Skeletal muscle cell (primary cell): ENCODE measurements at regions not wholly inside any gene's neighbourhood (a gene's known extent, or its start where the extent isn't known, plus 50 kb on each side); places are given as distances from the start of the nearest gene placed in this dataset.

ENCODE experiments used
- DNase-seq: peaks from one replicate; pipeline ENCODE4 v3.0.0-alpha.2; 2010; ENCODE audit warnings: low read depth
- H3K4me3 ChIP-seq: 2 replicates; pipeline ENCODE4 v1.5.1; 2011; ENCODE audit warnings: low read depth, mild to moderate bottlenecking, control low read depth, low read length, moderate library complexity

DNA sequence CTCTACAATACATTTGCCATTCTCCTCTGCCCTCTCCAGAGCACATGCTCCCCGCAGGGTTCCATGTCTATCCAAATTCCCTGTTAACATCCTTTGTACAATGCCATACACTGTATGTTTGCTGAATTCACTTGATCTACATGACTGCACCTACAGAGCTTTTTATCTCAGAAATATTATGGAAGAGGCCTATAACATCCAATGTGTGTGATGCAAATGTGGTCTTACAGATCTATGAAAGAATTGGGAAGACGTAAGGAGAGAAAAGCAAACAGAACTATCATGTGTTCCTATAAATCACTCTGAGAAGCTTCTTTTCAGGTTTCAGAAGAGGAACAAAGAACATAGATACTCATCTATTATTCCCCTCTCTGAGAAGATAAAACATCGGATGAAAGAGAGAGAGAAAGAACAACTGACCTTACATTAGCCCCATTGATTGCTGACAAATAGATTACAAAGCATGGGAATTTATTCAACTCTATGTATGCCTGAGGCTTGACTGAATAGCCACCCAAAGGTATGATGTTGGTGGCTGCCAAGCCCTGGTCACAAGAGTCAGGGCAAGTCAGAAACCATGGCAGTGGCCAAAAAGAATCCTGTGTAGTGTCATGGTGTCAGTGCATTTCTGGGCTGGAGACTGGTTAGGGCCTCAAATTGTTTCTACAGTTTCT is 425.2 kb downstream of the FOXO1 start:
- no peak for DNase-seq
- H3K4me3 ChIP-seq = no peak overlapping the region

DNA sequence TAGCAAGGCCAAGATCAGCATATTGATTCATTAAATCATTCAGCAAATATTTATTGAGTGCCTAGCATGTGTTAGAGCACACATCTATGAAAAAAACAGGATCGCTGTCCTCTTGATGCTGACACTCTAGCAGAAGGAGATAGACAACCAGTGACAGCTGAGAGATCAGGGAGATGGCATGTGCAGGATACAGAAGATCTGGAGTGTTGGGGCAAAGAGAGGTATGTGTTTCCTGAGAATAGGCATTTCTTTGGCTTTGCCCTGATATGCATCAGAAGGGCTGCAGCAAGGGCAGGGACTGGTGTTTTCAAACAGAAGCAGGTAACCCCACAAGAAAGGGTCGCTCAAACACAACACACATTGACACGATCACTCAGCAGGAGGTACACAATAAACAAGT is 423.4 kb downstream of the FOXO1 start:
- no peak overlapping the region for H3K4me3 ChIP-seq
- no peak for DNase-seq

DNA sequence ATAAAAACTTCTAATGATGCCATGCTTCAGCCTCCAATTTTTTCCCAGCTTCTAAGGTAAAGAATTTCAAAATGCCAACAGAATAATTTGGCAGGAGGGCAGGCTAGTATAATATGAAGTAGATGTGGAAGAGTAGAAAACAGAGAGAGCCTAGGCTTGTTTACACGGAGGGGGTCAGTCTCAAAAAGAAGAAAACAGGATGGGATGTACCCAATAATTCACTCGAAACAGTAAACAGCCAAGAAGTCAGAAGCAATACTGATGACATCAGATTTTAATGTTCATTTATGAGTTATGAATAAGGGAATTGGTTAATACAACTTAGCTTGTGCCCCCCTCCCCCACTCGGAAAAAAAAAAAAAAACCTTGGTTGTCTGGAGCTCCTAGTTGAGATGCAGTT is 422.5 kb downstream of the FOXO1 start:
- no peak overlapping the region for H3K4me3 ChIP-seq
- no peak for DNase-seq

DNA sequence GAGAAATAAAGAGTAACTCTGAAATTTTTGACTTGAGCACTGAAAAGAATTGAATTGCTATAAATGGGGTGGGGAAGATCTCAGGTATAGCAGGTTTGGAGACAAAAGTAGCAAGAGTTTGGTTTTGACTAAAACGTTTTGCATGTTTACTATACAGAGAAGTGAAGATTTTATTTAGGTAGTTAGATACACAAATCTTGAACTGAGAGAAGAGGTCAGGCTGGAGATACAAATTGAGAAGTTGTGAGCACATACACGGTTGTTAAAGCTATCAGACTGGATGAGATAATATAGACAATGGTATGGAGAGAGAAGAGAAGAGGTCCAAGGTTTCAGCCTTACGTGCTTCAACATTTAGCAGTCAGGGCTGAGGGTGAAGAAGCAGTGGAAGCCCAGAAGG is 420.9 kb downstream of the FOXO1 start:
- DNase-seq = no peak
- no peak overlapping the region for H3K4me3 ChIP-seq

DNA sequence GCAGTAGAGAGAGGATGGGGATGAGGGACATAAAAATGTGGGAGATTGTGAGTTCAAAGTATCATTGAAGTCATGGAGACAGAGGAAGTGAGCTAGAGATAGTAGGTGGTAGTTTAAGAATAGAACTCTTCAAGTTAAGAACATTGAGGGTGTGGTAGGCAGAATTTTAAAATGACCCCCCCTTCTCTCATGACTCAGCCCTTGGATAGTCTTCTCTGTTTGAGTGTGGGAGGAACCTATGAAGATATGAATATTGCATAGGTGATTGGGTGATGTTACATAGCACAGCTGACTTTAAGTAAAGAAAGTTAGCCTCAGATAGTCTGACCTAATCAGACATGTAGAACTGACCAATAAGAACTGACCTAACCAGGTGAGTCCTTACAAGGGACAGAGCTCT is 418.6 kb downstream of the FOXO1 start:
- H3K4me3 ChIP-seq = no peak overlapping the region

DNA sequence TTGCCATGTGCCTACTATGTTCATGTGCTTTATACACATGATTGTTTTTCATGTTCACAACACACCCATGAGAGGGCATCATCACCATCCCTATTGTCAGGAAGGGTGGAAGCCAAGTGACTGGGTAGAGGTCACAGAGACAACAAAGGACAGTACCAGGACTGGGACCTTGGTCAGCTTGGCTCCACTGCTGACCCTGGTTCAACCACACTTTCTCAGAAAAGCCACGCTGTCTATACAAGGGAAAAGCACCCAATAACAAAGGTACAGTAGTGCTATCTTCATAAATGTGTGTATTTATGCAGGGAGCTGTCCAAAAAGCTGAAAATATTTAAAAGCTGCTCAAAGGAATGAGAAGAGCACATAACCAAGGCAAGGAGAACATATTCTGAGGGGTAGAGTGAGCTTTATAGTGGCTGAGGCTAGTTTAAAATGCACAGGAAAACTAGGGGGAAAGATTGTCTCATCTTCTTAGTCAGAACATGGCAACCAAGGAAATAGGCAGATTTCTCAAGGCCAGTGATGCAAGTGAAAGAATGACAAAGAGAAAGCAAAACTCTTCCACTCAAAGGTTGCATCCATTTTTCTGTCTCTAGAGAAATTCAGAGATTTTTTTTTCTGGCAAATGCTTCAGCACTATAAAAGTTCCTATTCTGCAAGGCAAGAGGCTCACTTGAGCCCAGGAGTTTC is 415.0 kb downstream of the FOXO1 start:
- H3K4me3 ChIP-seq = no peak overlapping the region
- DNase-seq = no peak

More for the DNA sequence above, 418.6 kb downstream of the FOXO1 start:
- DNase-seq = no peak

DNA sequence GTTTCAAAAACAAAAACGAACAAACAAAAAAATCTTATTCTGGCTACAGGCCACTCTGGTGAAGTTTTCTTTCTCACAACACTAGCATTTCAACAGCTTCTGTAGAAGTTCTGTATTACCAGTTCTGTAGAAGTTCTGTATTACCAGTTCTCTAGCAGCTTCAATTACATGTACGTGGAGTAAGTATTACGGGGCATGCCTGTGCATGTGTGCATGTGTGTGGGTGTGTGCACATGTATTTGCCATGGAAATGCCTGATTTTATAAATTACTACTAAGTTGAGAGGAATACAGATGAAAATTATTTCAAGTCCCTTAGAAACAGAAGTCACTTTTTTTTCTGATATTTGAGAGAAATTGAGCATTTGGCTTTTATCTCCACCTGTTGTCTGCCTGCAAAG is 414.2 kb downstream of the FOXO1 start:
- H3K4me3 ChIP-seq = no peak overlapping the region
- DNase-seq = no peak

DNA sequence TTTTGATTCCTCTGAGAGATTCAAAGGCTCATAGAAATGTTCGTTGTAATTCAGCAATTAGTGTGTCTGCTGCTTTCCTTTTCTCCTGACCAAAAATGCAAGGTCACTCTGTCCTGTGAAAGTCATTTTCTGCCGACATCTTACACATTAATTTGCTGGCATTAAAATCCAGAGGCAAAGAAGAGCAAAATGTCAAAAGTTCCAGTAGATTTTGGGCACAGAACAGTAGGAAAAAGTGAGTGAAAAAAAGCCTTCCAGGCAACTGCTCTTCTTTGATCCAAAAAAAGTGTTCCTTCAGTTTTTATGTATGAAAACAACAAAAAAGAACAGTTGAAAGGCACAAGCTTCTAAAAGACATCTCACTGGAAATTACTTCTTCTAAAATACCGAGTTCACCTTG is 413.8 kb downstream of the FOXO1 start:
- H3K4me3 ChIP-seq = no peak overlapping the region
- no peak for DNase-seq

DNA sequence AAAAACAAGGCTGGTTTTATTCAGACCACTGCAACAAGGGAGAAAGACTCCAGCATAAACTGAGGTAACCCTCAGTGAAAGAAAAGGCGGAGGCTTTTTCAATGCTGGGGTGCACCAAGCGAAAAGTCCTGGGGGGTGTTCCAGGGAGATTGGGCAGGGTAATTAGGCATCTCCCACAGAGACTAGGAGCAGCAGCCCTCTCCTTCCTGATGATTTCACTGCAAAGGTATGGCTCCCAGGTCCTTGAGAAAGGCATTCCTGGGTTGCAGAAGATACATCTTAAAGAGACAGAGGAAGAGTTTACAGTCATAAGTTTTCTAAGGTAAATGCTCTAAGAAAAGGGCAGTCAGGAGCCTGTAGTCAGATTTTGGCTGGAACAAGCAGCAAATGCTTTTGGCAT is 412.0 kb downstream of the FOXO1 start:
- H3K4me3 ChIP-seq = no peak overlapping the region
- no peak for DNase-seq

DNA sequence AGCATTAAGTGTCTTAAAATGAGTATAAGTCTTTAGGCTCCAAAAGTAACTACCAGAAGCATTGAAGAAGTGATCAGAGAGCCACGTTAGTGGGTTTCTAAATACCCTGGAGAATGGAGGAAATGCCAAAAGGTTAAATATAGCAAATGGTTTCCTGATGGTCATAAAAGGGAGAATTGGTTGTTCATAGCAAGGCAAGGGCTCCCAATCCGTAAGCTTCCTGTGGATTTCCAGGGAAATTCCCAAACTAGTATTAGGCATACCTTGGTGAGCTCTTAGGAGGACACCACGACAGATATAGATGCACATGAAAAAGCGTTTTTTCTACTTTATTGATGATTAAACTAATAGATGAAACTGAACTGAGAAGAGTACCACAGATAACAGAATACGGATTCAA is 410.9 kb downstream of the FOXO1 start:
- no peak for DNase-seq
- no peak overlapping the region for H3K4me3 ChIP-seq

DNA sequence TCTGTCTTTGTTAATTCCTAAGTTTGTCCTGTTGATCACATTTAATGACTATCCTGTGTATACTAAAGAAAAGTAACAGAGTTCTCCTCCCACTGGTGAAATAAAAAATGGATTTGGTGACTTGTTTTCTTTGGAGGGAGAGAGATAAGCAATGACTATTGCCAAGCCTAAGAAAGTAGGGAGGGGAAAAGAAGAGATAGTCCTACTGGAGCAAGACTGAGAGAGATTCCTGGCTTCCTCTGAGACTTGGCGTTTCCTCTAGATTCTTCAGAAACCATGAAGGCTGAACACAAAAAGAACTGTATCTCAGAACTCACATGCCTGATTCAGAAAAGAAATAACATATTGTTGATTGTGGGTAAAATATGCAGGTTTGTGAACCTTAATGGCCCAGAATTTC is 406.5 kb downstream of the FOXO1 start:
- no peak for DNase-seq
- H3K4me3 ChIP-seq = no peak overlapping the region

DNA sequence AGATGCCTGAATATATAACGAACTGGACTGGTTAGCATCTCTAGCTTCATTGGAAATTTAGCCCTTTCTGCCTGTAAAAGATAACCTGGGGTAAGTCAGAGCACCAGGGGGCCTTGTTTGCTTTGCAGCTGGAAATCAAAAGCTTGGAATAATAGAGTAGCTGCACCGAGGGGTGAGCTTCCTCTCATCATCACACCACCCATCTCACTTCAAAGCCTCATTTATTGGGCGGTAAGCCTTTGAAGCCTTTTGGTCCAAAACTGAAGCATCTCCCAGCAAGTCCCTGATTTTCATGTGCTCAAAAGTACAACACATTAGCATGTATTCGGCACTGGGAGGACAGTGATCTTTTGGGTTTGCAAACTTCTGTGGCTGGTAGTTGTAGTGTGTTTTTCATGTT is 405.1 kb downstream of the FOXO1 start:
- no peak for DNase-seq
- H3K4me3 ChIP-seq = no peak overlapping the region

DNA sequence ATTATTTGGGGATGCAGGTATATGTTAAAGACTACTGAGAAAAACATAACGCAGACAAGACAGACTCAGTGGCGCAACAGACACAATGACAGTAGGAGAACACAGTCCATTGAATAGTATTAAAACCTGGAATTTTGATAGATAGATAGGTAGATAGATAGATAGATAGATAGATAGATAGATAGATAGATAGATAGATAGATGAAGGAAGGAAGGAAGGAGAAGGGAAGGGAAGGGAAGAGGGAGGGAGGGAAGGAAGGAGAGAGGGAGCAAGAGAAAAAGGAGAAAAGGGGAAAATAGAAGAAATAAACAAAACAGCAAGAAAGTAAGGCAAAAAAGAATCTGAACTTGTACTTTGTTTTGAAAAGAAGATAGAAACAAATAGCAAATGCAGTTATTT is 404.5 kb downstream of the FOXO1 start:
- H3K4me3 ChIP-seq = no peak overlapping the region
- DNase-seq = no peak

DNA sequence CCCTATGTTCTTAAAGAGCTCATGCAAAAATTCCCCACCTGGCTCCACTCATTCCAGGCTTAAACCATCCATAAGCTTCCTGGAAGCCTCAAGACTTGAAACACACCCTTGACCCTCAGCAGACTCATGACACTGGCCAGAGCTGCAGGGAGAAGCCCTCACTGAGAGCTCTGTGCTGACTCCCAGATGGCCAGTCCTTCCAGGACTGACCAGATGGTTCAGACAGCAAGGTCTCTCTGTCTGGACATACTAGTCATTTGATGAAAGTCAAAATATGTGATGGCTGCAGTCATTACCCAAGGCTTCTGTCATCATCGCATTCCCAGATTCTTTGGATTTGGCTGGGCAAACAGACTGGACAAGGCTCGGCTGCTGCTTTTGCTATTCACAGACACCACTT is 397.4 kb downstream of the FOXO1 start:
- H3K4me3 ChIP-seq = no peak overlapping the region
- no peak for DNase-seq

DNA sequence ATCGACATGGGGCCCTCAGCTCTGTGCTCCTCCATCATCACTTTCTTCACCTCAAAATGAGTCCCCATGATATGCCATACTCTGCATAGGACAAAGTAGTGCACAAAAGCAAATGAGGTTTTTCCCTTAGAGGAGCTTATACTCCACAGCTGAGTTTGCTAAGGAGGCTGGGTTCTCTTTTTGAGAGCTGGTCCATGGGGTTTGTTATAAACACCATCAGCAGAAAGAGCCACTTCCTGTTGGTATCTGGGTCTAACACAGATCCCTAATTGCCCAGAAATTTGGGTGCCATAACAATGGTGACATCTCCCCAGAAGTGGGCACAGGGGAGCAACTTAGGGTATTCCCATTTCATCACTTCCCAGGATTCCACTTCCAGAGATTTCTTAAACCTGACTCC is 395.7 kb downstream of the FOXO1 start:
- no peak for DNase-seq
- H3K4me3 ChIP-seq = no peak overlapping the region

DNA sequence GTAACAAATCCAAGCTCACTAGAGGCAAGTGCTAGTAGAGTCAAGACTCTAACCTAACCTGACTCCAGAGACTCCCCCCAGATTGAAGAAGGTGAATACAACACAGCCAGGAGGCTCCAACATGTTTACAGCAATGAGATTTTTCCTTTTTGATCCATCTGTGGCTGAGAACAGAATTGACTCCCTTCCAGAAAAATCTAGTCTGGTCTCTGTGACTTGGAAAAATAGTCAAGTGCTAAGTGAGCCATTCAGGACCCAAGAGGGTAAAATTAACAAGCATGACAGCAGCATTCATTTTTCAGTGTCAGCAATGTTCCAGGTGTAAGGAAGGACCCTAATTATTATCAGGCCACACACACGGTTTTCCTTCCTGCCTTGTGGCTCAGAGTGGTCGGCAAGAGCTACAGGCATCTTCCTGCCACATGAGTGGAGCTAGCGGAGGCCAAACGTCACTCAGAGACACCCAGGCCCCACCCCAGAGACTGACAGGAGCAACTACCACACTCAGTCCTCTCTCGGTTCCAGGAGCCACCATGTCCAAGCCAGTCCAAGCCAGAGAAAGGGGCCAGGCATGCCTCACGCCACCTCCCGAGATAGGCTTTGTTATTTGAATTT is 395.1 kb downstream of the FOXO1 start:
- DNase-seq = no peak

DNA sequence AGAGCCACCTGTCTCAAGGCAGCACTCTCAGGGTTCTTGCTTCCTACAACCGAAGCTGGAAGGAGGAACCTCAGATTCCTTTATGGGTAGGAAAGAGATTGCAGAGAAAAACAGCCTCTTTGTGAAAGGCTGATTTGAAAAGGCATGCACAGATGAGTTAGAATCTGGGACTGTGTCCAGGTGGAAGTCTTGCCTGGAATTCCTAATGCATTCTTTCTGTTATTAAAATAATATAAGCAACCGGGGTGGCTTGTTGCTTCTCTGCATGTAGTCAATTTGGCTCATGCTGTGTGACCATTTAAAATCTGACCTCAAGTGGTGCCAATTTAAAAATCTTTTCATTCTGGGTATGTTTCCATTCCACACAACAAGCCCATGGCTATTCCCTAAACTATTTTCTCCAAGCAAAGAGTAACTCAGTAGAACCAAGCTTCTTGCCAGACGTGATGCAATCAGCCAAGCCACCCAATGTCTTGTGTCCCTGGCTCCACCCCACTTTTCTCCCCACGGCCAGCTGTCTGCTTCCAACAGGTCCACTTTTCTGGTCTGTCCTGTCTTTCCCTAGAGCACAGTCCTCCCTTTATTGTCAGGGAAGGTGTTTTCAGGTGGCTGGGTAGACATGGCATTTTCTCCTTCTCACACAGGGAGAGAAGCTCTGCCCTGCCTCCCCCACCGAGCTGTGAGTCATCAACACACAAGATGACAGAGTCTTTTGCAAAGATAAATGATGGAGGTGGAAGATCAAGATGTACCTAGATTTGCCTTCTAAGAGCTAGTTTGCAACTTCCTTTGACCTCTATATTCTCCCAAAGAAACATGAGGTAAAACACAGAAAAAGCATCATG is 394.3 kb downstream of the FOXO1 start:
- no peak overlapping the region for H3K4me3 ChIP-seq
- peak; percentile 17 for DNase-seq

More for the DNA sequence above, 395.1 kb downstream of the FOXO1 start:
- H3K4me3 ChIP-seq = no peak overlapping the region

DNA sequence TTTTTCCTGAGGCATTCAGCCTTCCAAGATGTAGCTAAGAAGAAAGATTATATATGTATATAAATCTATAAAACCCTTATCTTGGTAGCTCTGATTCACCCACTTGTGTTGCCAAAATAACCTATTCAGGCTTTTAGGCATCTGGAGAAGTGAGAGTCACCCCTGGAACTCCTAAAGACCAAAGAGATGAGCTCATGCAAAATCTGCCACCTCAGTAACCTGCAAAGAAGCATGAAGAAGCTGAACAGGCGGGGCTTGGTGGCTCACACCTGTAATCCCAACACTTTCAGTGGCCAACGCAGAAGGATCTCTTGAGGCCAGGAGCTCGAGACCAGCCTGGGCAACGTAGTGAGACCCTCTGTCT is 393.7 kb downstream of the FOXO1 start:
- H3K4me3 ChIP-seq = no peak overlapping the region
- DNase-seq = no peak

DNA sequence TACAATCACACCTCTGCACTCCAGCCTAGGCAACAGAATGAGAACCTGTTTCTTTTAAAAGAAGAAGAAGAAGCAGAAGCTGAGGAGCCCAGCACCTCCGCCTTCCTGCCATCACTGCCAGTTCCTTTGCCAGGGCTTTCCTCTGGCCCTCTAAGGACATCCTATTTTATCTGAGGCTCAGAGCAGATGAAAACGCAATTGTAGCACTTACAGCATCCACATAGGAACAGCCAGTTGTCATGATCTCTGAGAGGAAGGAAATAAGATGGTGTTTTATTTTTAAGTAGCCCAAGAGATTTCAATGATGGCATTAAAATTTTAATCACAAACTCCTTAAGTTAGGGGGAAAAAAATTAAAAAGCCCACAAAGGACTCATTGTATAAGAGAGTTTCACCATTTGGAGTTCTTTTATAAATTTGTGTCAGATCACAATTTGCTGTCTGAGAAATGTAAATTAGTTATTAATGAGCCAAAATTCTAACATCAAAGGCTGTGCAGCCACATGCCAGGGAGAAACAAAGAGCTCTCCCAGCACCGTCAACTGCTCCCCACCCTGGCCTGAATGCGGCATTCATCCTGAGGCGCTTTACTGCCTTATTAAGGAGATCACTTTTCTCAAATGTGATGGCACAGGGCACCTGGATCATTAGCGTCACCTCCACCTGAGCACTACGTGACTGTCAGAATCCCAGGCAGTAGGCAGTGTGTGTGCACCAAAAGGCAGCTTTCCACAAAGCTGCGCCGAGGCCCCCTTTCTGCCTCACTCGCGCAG is 393.0 kb downstream of the FOXO1 start:
- DNase-seq = no peak
- no peak overlapping the region for H3K4me3 ChIP-seq

DNA sequence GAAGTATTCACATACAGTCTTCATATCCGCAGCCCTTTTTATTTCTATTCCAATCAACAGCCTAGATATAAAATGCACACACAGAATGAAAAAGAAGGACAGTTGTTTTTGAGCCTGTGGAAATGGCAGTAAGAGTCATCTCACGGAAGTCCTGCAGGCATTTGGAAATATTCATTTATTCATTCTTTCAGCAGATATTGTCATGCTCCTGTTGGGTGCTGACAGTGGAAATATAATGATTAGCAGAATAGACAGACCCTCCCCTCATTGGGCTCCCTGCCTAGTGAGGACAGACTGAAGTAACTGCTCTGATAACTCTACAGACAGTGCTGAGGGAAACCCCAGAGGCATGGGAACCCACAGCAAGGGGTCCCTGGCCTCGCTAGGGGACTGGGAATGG is 392.3 kb downstream of the FOXO1 start:
- H3K4me3 ChIP-seq = no peak overlapping the region
- DNase-seq = no peak
